Activated CD8-positive, alpha-beta memory T cell treated with anti-CD3 and anti-CD28 coated beads, Interleukin-2, amount 50 U/mL, for 1 hour (primary cell): ENCODE measurements at regions not wholly inside any gene's neighbourhood (a gene's known extent, or its start where the extent isn't known, plus 50 kb on each side); places are given as distances from the start of the nearest gene placed in this dataset.
"Not testable (repeated sequence)": the region's sequence is repeated elsewhere in the genome, so short reads cannot be mapped to it uniquely, and the experiment has no call there.

ENCODE experiments used
- DNase-seq: peaks from one replicate; pipeline ENCODE4 v3.0.0-alpha.2; 2020; ENCODE audit errors: extremely low read depth

DNA sequence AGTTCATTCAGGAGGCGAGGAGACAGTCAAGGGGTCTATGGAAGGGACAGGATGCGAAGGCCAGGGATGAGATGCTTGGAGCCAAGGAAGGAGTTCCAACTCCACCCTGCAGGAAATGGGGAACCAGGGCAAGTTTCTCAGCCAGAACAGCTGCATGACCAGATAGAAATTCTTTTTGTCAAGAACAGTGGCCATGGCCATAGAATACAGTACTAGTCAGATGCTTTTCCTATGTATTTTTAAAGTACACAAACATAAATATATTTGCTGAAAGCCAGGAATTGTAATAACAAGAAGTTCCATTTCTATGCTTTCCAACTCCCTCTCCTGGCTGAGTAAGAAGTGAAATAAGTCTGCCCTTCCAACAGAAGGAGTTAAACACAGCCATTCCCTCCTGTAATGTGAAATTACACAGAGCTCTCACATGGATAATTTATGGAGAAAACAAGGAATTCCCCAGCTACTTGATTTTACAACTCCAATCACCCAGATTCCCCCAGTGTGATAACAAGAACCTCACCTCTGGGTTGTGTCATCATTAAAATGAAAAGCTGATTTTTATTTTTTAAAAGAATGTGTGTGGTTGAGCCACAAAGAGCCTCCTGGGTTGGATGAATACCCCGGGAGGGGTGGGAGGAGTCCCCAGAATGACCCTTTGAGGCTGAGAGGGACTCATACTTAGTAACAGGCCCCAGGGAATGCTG, 124.6 kb upstream of the ARHGEF3 start:
- DNase-seq, result no peak

DNA sequence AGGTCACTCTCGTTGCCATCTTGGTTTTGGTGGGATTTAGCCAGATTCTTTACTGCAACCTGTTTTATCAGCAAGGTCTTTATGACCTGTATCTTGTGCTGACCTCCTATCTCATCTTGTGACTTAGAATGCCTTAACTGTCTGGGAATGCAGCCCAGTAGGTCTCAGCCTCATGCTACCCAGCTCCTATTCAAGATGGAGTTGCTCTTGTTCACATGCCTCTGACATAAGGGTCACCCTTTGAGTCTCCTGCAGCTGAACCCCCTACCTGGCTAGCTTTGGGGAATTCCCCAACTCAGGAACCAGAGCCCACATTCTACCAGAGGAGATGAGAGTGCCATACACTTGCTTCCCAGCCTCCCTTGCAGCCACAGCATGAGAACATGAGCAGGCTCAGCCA, 123.0 kb upstream of the ARHGEF3 start:
- DNase-seq, result not testable (repeated sequence)

DNA sequence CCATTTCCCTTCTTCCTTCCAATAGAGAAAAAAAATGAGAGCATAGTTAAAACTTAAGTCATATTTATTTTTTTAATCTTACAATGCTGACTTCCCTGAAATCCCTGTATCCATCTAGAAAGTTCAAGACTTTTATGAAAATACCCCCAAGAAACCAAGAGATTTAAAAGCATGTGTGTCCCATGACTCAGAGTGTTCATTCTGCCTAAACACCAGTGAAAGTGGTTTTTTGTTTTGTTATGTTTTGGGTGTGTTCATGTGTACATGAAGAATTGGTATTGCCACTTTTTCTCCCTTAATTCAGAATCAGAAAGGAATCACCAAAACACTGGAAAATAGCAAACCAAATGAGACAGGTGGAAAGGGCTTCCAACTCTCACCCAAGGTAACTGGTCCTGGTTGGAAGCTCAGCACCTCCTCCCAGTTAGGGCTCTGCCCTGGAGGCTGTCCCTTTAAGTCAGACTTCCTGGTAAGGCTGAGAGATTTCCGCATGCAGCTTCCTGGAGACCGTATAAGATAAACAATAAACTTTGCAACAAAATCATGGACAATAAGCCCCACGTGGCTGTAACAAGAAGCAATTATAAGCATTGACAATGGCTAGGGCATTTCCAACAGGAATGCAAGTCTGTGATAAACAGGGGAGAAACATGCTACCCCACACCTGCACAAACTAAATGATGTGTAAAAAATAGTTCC, 121.9 kb upstream of the ARHGEF3 start:
- no peak for DNase-seq

DNA sequence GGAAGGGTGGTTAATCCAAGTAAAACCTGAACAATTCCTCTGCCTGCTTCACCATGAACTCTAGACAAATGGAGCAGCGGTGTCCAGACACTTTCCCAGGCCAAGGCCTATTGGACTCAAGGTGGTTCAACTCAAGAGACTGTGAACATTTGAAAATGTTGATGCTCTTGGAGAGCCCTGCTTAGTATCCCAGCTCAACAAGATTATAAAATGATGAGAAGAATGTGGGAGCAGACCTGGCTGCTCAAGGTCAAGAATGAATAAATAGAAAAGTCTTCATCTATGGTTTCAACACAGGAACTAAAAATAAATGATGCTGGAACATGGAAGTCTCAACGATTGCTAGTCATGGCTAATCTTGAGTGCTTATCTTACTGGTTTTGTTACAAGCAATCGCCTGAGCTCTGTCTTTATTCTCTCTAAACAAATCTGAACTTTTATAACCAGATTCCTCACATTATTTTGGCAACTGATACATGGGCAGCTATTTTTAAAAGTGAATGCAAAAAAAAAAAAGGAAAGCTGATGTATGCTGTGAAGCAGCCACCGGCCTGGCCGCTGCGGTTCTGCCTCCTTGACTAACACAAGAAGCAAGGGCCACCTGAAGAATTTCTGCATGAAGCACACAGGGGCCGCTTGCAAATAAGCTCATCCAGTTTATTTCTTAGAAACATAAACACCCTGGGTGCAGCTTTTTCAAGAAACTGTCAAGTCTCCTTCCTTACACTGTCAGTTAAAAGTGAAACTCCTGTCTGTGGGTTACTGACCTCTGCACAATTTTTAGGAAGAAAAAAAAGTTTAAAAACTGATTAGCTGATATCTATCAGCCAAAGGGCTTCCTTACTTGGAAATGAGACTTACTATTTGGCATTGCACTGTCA, 120.1 kb upstream of the ARHGEF3 start:
- DNase-seq, result no peak

DNA sequence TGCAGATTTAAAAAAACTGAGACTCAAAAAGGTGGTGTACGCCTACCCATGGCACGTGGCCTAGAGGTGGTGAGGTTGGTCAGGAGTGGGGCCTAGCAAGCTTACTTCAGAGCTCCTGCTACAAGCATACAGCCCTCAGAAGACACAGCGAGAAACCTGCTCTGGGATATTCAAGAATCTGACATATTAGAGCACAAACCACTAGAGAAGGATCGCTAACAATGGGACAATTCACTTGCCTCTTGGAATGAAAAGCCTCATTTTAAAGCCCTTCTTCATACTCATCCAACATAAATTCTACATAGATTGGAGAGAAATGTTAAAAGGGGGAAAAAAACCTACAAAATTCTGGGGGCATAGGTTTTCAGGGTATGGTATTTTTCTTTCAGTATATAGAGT, 118.0 kb upstream of the ARHGEF3 start:
- DNase-seq, result no peak

DNA sequence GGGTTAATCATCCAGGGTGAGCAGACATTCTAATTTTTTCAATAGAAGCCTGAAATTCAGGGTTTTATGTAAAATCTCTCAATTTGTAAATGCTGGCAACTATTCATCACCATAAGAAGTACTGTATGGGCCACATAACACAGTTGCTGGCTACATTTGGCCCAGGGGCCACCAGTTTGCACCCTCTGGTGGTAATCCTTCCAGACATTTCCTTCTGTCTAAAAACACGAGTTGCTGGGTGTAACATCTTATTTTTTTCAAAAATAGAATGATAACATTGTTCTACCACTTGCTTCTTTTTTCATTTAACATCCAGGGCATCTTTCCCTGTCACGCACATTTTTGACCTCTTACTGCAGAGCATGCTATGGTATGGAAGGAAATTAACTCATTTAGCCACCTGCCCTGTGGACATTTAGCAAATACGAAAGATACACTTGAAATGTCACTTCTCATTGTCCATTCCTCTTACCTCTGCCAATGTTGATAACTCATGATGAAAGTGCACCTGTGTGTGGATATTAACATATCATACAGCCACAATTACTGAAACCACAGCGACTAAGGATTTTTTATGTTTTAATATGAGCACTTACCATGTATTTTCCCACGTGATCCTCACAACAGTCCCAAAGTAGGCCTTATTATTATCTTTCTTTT, 117.5 kb upstream of the ARHGEF3 start:
- DNase-seq, result no peak

DNA sequence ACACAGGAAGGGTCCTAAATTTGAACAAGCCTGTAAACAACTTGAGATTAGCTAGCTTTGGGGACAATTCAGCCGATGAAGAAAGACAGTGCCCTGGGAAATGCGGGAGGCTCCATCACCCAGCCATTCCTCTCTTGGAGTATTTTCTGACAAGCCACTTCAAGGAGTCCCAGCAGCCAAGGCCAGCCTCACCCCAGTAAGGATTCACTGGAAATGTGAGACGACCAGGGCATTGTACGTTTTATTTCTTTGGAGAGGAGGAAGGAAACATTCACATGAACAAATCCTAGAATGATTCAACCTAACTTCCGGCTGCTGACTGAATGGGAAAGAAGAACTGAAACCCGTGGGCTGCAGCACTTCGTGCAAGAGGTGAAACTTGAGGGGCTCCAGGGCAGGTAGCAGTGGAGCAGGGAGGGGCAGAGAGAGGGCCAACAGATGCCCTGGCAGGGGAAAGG, 116.4 kb upstream of the ARHGEF3 start:
- DNase-seq, result no peak

DNA sequence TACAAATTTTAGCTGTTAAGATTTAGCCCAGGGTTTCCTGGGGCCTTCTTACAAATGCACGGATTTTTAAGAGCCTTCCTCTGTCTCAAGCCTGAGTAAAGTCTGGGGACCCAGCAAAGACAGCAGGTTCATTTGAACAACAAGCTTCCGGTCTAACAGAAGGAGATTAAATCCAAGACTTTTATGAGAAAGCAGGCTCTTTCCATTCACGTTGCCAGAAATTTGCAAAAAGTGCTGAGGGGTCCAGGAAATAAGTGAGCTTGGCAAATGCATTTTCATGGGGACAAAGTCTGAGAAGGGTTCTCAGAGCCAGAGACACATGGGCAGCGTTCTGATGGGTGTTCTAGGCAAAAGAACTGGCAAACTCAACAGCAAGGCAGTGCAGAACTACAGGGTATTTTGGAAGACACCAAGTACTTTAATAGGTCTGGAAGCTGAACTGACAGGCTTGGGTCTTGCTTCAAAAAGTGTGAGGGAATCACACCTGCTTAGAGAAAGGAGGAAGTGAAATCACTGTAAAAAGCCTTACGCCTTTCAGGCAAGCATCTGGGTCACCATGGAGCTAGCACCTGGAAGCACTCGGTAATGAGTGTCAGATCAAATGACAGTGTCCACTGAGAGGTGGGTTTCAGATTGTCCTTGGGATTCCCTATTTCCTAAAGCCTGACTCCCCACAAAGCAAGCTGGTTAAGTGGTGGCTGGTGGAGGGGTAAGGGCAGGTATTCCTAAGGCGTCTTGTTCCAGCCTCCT, 115.8 kb upstream of the ARHGEF3 start:
- DNase-seq, result no peak

DNA sequence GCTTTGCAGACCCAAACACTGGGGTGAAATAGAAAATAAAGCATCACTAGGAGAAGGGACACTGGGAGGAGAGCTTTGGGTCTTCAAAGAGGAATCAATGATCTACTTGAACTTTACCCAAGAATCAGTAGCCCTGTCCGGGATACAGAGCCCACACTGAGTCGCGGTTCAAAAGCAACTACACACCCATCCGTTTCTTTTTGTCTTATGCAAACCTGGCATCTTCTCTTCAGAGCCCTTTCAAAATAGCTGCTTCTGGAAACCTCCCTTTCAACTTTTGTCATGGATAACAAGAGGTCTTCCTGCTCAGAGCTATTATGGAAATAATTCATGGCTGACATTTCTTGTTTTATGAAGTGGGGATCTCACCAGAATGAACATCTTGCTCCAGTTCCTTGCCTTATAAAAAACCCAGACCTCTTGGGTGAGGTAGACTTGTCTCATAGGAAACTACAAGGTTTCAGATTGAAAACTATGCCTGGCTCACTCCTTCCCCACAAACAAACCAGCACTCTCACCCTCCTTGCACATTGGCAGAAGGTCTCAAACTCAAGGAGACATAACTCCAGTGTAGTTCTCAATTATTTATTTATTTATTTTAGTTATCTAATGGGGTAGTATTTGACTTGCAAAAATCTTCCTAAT, 115.1 kb upstream of the ARHGEF3 start:
- no peak for DNase-seq

DNA sequence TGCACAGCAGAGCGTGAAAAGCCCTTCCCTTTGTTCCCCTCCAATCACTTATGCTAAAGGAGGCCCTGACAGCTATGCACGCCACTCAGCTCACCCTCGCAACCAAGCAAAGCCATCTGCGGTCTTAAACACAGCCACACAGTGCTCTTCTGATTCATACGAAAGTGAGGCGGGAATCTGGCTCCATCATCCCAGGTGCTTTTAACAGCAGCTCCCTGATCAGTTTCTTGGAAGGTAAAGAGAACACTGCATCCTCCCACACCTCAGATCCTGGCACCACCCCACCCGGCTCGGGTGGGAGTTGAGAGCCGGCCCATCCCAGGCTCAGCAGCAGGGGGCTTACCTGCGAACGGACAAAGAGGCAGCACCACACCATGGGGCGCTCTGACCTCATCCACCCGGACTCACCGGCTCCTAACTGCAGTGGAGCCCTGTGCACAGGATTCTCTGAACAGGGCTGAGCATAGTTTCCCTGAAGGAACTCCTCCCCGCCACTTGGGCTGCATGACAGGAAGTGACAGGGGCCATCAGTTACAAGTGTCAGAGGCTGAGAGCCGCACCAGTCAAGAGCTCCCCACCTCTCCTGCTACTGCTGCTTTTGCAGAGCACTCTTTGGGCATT, 114.3 kb upstream of the ARHGEF3 start:
- peak; percentile 26 for DNase-seq

DNA sequence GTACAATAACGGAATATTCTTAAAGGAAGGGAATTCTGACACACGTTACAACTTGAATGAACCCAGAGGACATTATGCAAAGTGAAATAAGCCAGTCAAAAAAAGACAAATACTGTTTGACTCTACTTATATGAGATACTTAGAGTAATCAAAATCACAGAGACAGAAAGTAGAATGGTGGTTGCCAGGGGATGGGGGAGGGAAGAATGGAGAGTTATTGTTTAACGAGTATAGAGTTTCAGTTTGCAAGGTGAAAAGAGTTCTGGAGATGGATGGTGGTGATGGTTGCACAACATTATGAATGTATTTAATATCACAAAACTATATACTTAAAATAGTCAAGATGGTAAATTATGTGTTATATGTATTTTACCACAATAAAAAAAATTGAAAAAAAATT, 112.9 kb upstream of the ARHGEF3 start:
- no peak for DNase-seq

DNA sequence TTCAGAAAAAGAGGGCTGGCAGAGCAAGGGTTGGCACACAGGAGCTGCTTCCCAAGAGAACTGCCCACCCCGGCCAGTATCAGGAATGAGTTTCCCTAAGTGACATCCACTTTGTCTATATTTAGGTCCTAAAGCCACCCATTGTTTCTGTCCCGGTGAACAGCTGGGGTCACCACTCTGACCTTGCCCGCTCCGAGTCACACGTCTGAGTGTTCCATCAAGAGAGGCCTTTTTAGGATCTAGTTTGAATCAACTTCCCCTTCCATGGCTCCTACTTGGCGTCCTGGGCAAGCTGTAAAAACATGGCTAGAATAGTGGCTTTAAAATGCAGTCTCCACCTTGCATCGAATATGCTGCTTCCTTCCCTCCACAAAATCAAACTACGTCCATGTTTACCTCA, 109.6 kb upstream of the ARHGEF3 start:
- DNase-seq, result no peak

DNA sequence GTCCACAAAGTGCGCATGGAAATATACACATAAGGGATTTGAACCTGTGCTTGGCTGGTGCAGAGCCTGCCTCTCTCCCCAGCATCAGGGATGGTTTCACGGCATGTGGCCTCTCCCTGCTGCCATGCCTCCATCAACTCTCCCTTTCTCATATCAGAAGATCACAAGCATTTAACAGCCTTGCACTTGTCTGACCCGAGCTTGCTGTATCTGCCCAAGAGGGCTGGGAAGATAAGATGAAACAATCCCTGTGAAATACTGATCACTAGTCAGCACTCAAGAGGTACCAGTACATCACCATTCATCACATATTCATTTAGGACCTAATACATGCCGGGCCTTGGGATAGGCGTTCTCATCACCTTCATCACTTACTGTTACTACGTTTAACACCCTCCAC, 107.6 kb upstream of the ARHGEF3 start:
- DNase-seq, result no peak

DNA sequence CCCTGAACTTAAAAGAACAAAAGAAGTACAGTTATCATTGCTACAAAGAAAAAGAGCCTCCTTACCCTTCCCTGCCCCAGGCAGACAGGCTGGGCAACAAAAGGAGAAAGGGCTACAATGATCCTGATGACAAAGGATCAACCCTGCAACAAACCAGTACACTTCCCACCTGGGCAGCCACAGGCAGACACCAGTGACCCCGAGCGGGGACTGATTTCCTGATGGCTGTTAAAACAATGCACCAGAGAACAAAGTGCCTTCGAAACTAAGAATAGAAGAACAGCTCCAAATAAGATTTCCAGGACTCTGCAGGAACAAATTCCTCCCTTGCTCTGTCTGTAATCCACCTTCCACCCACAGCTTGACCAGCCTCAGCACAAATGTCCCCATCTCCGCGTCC, 106.3 kb upstream of the ARHGEF3 start:
- no peak for DNase-seq

DNA sequence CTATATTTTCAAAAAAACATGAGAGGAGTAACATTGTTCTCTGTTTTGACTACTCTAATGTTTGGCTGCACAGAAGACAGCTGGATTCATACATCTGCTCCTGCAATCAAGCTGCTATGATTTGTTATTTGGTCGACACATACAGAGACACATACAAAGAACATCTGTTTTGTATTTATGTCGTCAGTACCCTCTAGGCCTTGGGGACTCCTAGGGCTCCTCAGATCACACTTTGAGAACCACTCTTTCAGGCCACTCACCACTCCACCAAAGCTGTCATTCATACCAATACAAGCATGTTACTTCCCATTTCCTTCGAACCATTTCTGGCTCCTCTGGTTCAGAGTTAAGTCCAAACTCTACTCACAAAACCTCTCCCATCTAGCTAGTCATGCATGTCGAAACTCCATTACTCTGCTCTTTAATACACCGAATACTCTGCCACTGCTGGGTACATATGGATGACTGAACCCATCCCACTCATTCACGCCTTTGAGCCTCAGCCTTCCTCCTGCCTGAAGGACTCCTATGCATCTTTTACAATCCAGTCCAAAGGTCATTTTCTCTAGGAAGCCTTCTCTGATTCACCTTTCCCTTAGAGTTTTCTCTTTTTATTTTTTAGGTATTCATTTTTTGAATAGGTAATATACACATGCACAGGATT, 102.9 kb upstream of the ARHGEF3 start:
- no peak for DNase-seq

DNA sequence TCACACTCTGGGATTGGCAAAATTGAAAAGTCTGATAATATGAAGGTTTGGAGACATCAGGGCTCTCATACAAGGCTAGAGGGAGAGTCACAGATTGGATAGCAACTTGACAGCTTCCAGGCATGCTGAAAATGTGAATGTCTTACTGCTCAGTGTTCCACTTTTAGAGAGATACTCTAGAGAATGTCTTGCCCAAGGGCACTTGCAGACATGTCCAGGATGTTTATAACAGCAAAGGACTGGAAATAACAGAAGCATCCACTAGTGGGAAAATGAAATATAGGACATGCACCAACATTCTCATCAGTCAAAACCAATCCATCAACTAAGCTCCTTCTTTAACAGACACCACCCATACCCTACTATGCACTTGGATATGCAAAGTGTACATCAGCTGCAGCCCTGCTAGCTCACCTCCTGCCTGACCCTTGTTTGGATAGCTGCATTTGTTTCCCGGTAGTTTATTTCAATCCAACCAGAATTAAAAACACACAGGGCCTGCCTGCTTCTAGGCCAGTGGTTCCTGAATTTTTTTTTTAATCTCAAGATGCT, 101.6 kb upstream of the ARHGEF3 start:
- no peak for DNase-seq

DNA sequence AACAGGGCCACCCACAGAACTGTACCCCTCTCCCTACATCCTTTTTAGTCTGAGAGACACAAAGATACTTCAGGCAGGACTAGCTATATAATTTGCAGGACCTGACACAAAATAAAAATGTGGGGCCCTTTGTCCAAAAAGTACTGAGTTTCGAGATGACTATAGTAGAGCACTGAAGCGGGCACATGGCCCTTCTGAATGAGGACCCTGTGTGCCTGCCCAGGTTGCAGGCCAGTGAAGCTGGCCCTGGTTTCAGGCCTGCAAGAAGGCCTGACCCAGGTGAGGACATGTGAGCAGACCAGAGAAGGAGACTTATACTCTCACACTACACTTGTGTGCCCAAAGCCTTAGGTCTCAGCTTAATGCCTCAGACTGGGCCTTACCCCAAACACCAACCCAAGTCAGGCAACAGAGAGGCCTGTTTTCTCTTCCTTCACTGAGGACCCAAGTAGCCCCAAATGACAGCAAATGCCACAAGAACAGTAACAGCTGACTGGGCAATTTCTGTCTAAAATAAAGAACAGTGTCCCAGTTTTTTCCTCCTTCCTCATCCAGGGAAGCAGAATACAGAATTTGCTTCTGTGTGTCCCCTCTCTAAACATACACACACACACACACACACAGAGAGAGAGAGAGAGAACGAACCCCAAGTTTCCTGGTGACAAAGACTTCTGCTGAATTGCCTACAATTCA, 100.9 kb upstream of the ARHGEF3 start:
- DNase-seq, result no peak

DNA sequence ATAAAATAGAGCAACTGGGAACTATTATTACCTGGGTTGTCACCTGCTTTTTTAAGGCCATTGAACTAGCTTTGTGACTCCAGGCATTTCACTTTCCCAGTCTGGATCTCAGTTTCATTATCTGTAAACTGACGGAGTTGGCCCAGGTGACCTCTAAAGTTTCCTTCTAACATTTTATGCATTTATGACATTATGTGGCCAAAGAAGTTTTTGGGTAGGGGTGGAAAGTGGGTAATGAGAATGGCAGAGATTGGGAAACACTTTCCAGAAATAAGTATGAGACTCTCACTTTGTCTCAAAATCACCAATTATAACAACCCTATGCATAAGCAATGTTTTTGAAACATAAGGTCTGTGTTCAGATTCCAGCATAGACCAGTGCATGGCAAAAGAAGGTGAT, 99.1 kb upstream of the ARHGEF3 start:
- DNase-seq, result no peak

DNA sequence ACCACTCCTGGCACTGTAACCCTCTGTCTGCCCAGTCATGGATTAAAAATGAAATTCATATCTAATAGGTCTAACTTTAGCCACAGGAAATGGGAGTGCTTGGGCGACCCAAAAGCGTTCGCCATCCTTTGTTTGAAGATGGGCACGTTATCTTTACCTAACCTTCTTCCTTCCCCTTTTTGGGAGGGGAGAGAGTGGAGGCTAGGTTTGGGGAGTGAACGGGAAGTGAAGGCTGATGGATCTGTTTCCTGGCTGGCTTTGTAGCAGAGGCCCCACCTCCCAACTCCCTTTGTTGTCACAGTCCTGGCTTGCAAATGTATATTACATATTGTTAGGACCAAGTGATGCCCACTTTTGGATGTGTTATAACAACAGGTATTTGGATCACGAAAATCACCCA, 98.1 kb upstream of the ARHGEF3 start:
- DNase-seq, result no peak
